NCI-H226 (cell line): ENCODE measurements at regions not wholly inside any gene's neighbourhood (a gene's known extent, or its start where the extent isn't known, plus 50 kb on each side); places are given as distances from the start of the nearest gene placed in this dataset.
A peak's percentile ranks its signal among the peaks of the same experiment; 100 is the strongest.

Experiments used
- DNase-seq: peaks from one replicate; pipeline ENCODE4 v3.0.0-alpha.2; 2015

- no peak for DNase-seq
Measured at GRCh38 chr18:29644276-29644675, 1398.3 kb downstream of the DSC3 start.

DNA sequence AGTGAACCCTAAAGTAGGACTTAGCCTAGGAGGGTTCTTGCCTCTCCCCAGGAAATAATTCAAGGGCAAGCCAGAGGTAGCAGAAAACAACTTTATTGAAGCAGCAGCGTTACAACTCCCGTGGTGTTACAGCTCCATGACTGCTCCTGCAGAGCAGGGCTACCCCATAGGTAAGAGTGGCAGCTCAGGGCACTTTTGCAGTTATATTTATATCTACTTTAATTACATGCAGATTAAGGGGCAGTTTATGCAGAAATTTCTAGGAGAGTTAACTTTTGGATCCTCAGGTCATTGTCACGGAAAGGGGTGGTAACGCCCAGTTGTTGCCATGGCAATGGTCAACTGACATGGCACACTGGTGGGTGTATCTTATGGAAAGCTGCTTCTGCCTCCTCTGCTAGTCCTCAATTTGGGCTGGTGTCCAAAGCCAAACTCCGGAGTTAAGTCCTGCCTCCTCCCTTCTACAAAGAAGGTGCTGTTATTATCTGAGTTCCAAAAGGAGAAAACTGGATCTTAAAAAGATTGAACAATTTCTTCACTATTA lies 1413.0 kb downstream of the DSC3 start:
- DNase-seq = no peak

GRCh38 chr18:29626094-29626493 lies 1416.4 kb downstream of the DSC3 start:
- no peak for DNase-seq

GRCh38 chr18:29616867-29617266 lies 1425.7 kb downstream of the DSC3 start:
- DNase-seq = no peak

- DNase-seq = no peak
Measured at GRCh38 chr18:29608982-29609381, 1432.1 kb upstream of the CDH2 start.

DNA sequence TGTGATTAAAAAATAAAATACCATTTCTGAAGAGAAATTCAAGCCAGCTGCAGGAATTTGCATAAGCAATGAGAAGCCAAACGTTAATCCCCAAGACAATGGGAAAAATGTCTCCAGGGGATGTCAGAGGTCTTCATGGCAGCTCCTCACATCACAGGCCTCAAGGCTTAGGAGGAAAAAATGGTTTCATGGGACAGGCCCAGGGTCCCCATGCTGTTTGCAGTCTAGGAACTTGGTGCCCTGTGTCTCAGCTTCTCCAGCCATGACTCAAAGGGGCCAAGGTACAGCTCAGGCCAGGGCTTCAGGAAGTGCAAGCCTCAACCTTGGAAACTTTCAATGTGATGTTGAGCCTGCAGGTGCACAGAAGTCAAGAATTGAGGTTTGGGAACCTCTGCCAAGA lies 1428.4 kb upstream of the CDH2 start:
- DNase-seq = no peak

GRCh38 chr18:29596959-29597358 lies 1420.0 kb upstream of the CDH2 start:
- no peak for DNase-seq

GRCh38 chr18:29594493-29594892 lies 1417.6 kb upstream of the CDH2 start:
- DNase-seq = no peak

DNA sequence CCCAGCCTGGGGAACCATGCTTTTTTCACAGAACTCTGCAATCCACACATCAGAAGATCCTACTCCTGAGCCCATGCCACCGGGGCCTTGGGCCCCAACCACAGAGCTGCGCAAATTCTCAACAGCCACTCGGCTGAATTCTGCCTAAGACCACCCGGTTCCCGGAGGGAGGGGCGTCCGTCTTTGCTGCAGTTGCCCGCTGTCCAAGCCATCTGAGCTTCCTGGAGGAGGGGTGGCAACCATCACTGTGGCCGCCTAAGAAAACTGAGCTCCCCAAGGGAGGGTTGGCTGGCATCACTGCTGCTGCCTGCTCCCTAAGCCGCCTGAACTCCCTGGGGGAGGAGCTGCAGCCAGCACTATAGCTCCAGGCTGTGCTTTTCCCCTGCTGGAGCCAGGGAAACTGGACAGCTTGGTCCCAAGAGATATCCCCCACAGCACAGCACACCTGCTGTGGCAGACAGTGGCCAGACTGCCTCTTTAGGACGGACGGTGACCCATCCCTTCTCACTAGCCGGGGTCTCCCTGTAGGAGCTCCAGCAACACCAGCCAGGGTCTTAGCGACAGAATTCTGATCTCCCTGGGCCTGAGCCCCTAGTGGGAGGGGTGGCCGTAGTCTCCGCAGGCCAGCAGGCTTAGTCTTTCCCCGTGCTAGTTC lies 1411.6 kb upstream of the CDH2 start:
- DNase-seq = no peak

DNA sequence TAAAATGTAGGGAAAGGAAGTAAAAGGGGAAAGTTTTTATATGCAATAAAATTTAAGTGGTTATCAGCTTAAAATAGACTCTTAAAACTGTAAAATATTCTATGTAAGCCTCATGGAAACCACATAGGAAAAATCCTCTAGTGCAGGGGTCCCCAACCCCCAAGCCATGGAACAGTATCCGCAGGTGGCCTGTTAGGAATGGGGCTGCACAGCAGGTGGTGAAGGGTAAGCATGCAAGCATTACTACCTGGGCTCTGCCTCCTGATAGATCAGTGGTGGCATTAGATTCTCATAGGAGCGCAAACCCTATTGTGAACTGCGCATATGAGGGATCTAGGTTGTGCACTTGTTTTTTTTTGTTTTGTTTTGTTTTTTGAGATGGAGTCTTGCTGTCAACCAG lies 1409.3 kb upstream of the CDH2 start:
- DNase-seq = no peak

- DNase-seq = no peak
Measured at GRCh38 chr18:29560270-29560669, 1383.3 kb upstream of the CDH2 start.

DNA sequence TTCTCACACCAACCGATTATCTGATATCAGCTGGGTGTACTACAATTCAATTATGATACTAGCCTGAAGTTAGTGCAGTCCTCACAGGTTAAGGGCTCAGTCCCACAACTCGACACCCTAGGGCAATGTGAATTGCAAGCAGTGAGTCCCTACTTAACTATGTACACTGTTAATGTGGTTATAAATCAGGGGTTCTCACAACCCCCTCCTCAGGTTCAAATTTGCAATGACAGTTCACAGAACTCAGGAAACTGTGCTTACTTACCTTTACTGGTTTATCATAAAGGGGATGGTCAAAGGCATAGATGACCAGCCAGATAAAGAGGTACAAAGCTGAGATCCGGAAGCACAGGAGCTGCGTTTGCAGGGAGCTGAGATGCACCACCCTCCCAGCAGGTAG lies 1379.1 kb upstream of the CDH2 start:
- no peak for DNase-seq

- no peak for DNase-seq
Measured at GRCh38 chr18:29549759-29550158, 1372.8 kb upstream of the CDH2 start.

DNA sequence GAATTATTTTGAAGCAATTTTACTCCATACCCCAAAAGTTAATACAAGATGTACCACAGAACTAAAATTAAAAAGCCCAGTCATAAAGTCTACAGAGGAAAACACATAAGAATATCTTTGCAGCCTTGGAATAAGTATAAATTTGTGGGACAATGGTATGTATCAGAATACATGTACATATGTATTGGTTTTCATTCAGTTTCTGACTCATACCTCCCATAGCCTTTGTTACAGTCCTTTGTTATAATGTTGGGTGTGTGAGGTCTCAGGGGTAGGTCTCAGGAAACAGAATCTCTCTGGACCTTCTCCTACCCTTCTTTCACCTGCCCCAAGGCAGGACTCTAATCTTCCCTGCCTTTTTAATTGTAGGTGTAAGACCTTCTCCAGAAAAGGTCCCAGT lies 1370.7 kb upstream of the CDH2 start:
- DNase-seq = no peak

DNA sequence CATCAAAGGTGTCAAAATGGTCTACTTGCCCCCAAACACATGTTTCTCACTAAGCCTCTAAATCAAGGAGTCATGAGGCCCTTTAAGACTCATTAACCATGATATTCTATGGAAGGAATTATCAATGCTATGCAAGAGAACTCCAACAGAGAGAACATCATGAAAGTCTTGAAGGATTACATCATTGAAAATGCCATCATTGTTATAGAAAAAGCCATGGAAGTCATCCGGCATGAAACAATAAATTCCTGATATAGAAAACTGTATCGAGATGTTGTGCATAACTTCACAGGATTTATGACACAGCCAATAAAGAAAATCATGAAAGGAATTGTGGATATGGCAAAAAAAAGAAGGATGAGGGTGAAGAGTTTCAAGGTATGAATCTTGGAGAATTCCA lies 1363.6 kb upstream of the CDH2 start:
- no peak for DNase-seq

- no peak for DNase-seq
Measured at GRCh38 chr18:29531746-29532145, 1354.8 kb upstream of the CDH2 start.

GRCh38 chr18:29523371-29523770 lies 1346.4 kb upstream of the CDH2 start:
- DNase-seq = no peak

GRCh38 chr18:29512761-29513160 lies 1335.8 kb upstream of the CDH2 start:
- no peak for DNase-seq

DNA sequence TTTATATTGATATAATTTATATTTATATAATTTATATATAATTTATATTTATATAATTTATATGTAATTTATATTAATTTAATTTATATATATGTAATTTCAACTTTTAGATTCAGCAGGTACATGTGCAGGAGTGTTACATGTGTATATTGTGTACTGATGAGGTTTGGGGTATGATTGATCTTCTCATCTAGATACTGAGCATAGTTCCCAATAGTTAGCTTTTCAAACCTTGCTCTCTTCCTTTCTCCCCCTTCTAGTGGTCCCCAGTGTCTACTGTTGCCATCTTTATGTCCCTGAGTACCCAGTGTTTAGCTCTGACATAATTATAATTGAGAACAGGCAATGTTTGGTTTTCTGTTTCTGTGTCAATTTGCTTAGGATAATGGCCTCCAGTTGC lies 1335.3 kb upstream of the CDH2 start:
- DNase-seq = no peak

DNA sequence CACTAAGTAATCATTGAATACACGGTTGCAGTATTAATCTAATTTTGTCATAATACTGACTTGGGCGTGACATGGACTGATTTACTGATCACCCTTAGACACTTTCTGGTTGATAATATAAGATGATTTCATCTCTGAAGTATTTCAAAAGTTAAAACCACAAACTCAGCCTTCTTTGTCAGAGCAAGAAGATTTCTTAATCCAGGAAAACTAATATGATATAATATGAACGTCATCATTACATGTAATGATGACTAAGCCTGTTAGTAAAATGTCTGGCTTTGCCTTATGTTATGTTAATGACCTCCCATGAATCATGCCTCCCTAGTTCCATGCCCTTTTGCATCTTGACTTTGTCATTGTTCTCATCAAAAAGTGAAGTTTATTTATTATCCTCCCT lies 1325.0 kb upstream of the CDH2 start:
- peak; percentile 87 for DNase-seq

- DNase-seq = no peak
Measured at GRCh38 chr18:29496152-29496680, 1319.3 kb upstream of the CDH2 start.

GRCh38 chr18:29494371-29494770 lies 1317.4 kb upstream of the CDH2 start:
- DNase-seq = no peak

DNA sequence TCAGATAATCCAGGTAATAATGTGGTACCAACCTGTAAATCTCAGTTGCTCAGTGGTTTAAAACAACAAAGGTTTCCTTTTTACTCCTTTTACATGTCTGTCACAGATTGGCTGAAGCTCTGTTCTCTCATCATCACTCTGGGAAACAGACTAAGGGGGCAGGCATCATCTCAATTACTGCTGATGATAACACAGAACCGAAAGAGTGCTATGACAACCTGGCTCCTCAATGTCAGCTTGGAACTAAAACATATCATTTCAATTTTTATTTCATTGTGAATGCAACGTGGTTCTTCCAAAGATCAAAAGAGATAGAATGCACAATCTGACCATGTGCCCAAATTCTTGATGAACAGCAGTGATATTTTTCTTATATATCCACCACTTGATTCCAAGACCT lies 1315.0 kb upstream of the CDH2 start:
- no peak for DNase-seq

- no peak for DNase-seq
Measured at GRCh38 chr18:29488617-29489016, 1311.7 kb upstream of the CDH2 start.

- no peak for DNase-seq
Measured at GRCh38 chr18:29465526-29465925, 1288.6 kb upstream of the CDH2 start.
